CD14-positive monocyte (primary cell): ENCODE measurements at regions not wholly inside any gene's neighbourhood (a gene's known extent, or its start where the extent isn't known, plus 50 kb on each side); places are given as distances from the start of the nearest gene placed in this dataset.

ENCODE experiments used
- DNase-seq, 3 donors: peaks; one replicate each; pipeline ENCODE4 v3.0.0-alpha.2; 2011 to 2022
- H2AFZ ChIP-seq: 2 replicates; pipeline ENCODE4 v1.6.0; 2012; ENCODE audit warnings: mild to moderate bottlenecking, low read depth, low read length, inconsistent platforms; ENCODE audit not compliant: insufficient read depth, poor library complexity, severe bottlenecking
- H3K27ac ChIP-seq, 2 donors: 1 replicate in 1 of 2; 2 replicates in 1 of 2; pipeline ENCODE4 v1.5.1; 2012 to 2013; ENCODE audit warnings: low read length in 2 of 2, control low read depth in 1 of 2, inconsistent platforms in 1 of 2, low read depth in 1 of 2, mild to moderate bottlenecking in 1 of 2
- H3K27me3 ChIP-seq, 2 donors: one replicate each; pipeline versions ENCODE4 v1.6.0 to v1.6.1; 2011 to 2013; ENCODE audit warnings: low read length in 2 of 2; ENCODE audit not compliant: control insufficient read depth in 2 of 2, insufficient read depth in 2 of 2
- H3K36me3 ChIP-seq, 2 donors: replicated peaks in 1 of 2; 1 replicate in 1 of 2; 2 replicates in 1 of 2; pipeline versions ENCODE4 v1.5.1 to v1.6.1; 2012 to 2013; ENCODE audit warnings: low read length in 2 of 2, control low read depth in 1 of 2, inconsistent platforms in 1 of 2, mild to moderate bottlenecking in 1 of 2; ENCODE audit not compliant: insufficient read depth in 2 of 2, control insufficient read depth in 1 of 2
- H3K4me1 ChIP-seq, 2 donors: 1 replicate in 1 of 2; 2 replicates in 1 of 2; pipeline versions ENCODE4 v1.5.1 to v1.6.1; 2012 to 2013; ENCODE audit warnings: low read length in 2 of 2, control low read depth in 1 of 2, inconsistent platforms in 1 of 2, mild to moderate bottlenecking in 1 of 2, moderate library complexity in 1 of 2; ENCODE audit not compliant: insufficient read depth in 2 of 2, control insufficient read depth in 1 of 2
- H3K4me2 ChIP-seq: replicated peaks from 2 replicates; pipeline ENCODE3; 2012; ENCODE audit warnings: low read length, moderate library complexity, mild to moderate bottlenecking; ENCODE audit not compliant: poor library complexity, severe bottlenecking; ENCODE audit errors: extremely low read depth
- H3K4me3 ChIP-seq, 3 experiments: fragments of 200-600 bp in 1 of 3; sonication (generic) in 1 of 3; replicated peaks in 1 of 3; 1 replicate in 2 of 3; 2 replicates in 1 of 3; pipeline ENCODE4 v1.5.1; 2011 to 2013; ENCODE audit warnings: low read length in 3 of 3, mild to moderate bottlenecking in 3 of 3, control low read depth in 2 of 3, low read depth in 2 of 3, inconsistent platforms in 1 of 3, moderate library complexity in 1 of 3
- H3K79me2 ChIP-seq: 2 replicates; pipeline ENCODE4 v1.6.0; 2012; ENCODE audit warnings: mild to moderate bottlenecking, control low read depth, inconsistent platforms, low read length, moderate library complexity; ENCODE audit not compliant: insufficient read depth
- H3K9ac ChIP-seq: 2 replicates; pipeline ENCODE4 v1.6.0; 2017; ENCODE audit warnings: low read length, mild to moderate bottlenecking; ENCODE audit not compliant: insufficient read depth, poor library complexity, severe bottlenecking
- H3K9me3 ChIP-seq, 2 donors: replicated peaks in 1 of 2; 1 replicate in 1 of 2; 2 replicates in 1 of 2; pipeline versions ENCODE4 v1.5.1 to v1.6.1; 2012 to 2013; ENCODE audit warnings: low read length in 2 of 2, control low read depth in 1 of 2; ENCODE audit not compliant: control insufficient read depth in 1 of 2, insufficient read depth in 1 of 2
- H4K20me1 ChIP-seq: 2 replicates; pipeline ENCODE4 v1.6.0; 2012; ENCODE audit warnings: mild to moderate bottlenecking, low read length, control low read depth, moderate library complexity; ENCODE audit not compliant: insufficient read depth
- H3K27ac Mint-ChIP-seq, 7 donors: one replicate each; pipeline ENCODE4 v1.8.0; 2020; ENCODE audit warnings: mild to moderate bottlenecking in 7 of 7, mixed read lengths in 7 of 7, moderate library complexity in 6 of 7, inconsistent platforms in 2 of 7
- H3K27me3 Mint-ChIP-seq, 3 donors: one replicate each; pipeline ENCODE4 v1.8.0; 2021 to 2022; ENCODE audit warnings: low read depth in 3 of 3, mild to moderate bottlenecking in 3 of 3, mixed read lengths in 3 of 3, moderate library complexity in 3 of 3, inconsistent platforms in 1 of 3
- H3K36me3 Mint-ChIP-seq, 2 donors: one replicate each; pipeline ENCODE4 v1.8.0; 2020; ENCODE audit warnings: mixed read lengths in 2 of 2, inconsistent platforms in 1 of 2, mild to moderate bottlenecking in 1 of 2
- H3K4me1 Mint-ChIP-seq: one replicate; pipeline ENCODE4 v1.8.0; 2020; ENCODE audit warnings: mild to moderate bottlenecking, mixed read lengths
- H3K4me3 Mint-ChIP-seq, 2 donors: one replicate each; pipeline ENCODE4 v1.8.0; 2020; ENCODE audit warnings: mild to moderate bottlenecking in 2 of 2, mixed read lengths in 2 of 2, moderate library complexity in 1 of 2
- H3K9me3 Mint-ChIP-seq, 7 donors: one replicate each; pipeline ENCODE4 v1.8.0; 2020 to 2022; ENCODE audit warnings: mixed read lengths in 7 of 7, mild to moderate bottlenecking in 6 of 7, moderate library complexity in 6 of 7, inconsistent platforms in 2 of 7
- CTCF ChIP-seq: fragments of 200-600 bp; IDR thresholded peaks from one replicate; pipeline ENCODE4 v1.8.0; 2022; ENCODE audit warnings: antibody characterized with exemption, mild to moderate bottlenecking
- WGBS: methylation state at CpG from one replicate; pipeline ENCODE4 v1.1.5; 2013; ENCODE audit warnings: missing lambda C conversion rate; ENCODE audit not compliant: insufficient coverage; 5-methylcytosine and 5-hydroxymethylcytosine counted together
- intact Hi-C, 2 donors: fragments of 100-400 bp; cut with micrococcal nuclease; formaldehyde crosslinking; loops; one replicate each; pipeline versions ENCODE4 v1.15.0 to v1.15.1; 2023

- H3K4me1 ChIP-seq, result peaks cover 34 to 47% of the 10 kb centered on the region in 2 donors
- no peak overlapping the region for H3K4me3 ChIP-seq
- H3K79me2 ChIP-seq, result no peaks in the 10 kb centered on the region
- no peak overlapping the region for H2AFZ ChIP-seq
- Mint-ChIP-seq H3K27ac (no peak overlapping the region), H3K4me1 (peaks cover 39% of the 10 kb centered on the region), H3K9me3 (peaks cover 0 to 6% (median 2%) of the 10 kb centered on the region in 7 donors), H3K4me3 (no peak overlapping the region), H3K27me3 (peaks cover 0 to 2% (median 0%) of the 10 kb centered on the region in 3 donors), H3K36me3 (no peaks in the 10 kb centered on the region)
- no peak for TF ChIP-seq CTCF
- intact Hi-C loops, result no loop called here
- no peaks in the 10 kb centered on the region for H3K36me3 ChIP-seq
- H3K9ac ChIP-seq, result no peak overlapping the region
- no peaks in the 10 kb centered on the region for H3K27me3 ChIP-seq
- H4K20me1 ChIP-seq, result no peaks in the 10 kb centered on the region
- H3K27ac ChIP-seq, result no peak overlapping the region
- no peaks in the 10 kb centered on the region for H3K9me3 ChIP-seq
- H3K4me2 ChIP-seq, result no peak overlapping the region
- no peak for DNase-seq
- no CpG with 5 or more reads among the region's 2 CpGs for WGBS
Observed at GRCh38 chr3:177942911-177943310, 593.3 kb upstream of the KCNMB2 start.

GRCh38 chr3:177944228-177944661 lies 592.0 kb upstream of the KCNMB2 start:
- peaks cover 42% of the 10 kb centered on the region for H3K4me1 Mint-ChIP-seq
- peaks cover 34 to 49% of the 10 kb centered on the region in 2 donors for H3K4me1 ChIP-seq
- no peaks in the 10 kb centered on the region for H3K79me2 ChIP-seq
- H3K27me3 ChIP-seq, result no peaks in the 10 kb centered on the region
- peak overlapping the region; percentile 20 to 83 (median 79) for H3K27ac Mint-ChIP-seq
- intact Hi-C loops, result no loop called here
- TF ChIP-seq CTCF, result no peak
- no peak overlapping the region for H3K9ac ChIP-seq
- H3K27me3 Mint-ChIP-seq, result peaks cover 0 to 2% (median 0%) of the 10 kb centered on the region in 3 donors
- no peaks in the 10 kb centered on the region for H3K9me3 ChIP-seq
- WGBS, result no CpG with 5 or more reads among the region's 2 CpGs
- H3K4me3 Mint-ChIP-seq, result peak overlapping the region in 1 of 2 donors; percentile 27
- DNase-seq, result peak; percentile 63 to 89 (median 85)
- H3K4me2 ChIP-seq, result peak overlapping the region; percentile 6
- H4K20me1 ChIP-seq, result no peaks in the 10 kb centered on the region
- no peaks in the 10 kb centered on the region for H3K36me3 Mint-ChIP-seq
- peak overlapping the region; percentile 4 for H2AFZ ChIP-seq
- peak overlapping the region in 1 of 3 experiments; percentile 35 for H3K4me3 ChIP-seq
- peak overlapping the region in 1 of 2 donors; percentile 75 for H3K27ac ChIP-seq
- no peaks in the 10 kb centered on the region for H3K36me3 ChIP-seq
- H3K9me3 Mint-ChIP-seq, result peaks cover 0 to 6% (median 2%) of the 10 kb centered on the region in 7 donors
